HepG2 (cell line): ENCODE measurements at regions not wholly inside any gene's neighbourhood (a gene's known extent, or its start where the extent isn't known, plus 50 kb on each side); places are given as distances from the start of the nearest gene placed in this dataset.

Experiments
- ATAC-seq: fragments of 200-7000 bp; cut with Tn5 transposase; 3 replicates; pipeline ENCODE4 v1.9.1; 2020; ENCODE audit warnings: mild to moderate bottlenecking, moderate library complexity
- BruUV-seq: library from RNA; stranded (reverse); fragments of 400-500 nt; replicated peaks from 2 replicates; lab custom pipeline; 2021; lab: Mats Ljungman, UMichigan
- CTCF ChIA-PET: fragments of 300-600 bp; formaldehyde crosslinking; extraction: SDS; loops from one replicate; lab custom pipeline; 2021; ENCODE audit warnings: low total read pairs, inconsistent platforms, low intra/inter-chr PET ratio; lab: Yijun Ruan, JAX
- POLR2A ChIA-PET: fragments of 350-600 bp; sonication (Branson Sonifier 250); formaldehyde crosslinking; loops from one replicate; lab custom pipeline; 2020; ENCODE audit warnings: antibody characterized with exemption, inconsistent platforms; lab: Yijun Ruan, JAX
- DNase-seq: peaks from one replicate; pipeline ENCODE4 v3.0.0-alpha.2; 2015; ENCODE audit warnings: low spot score
- FAIRE-seq: peaks from 3 replicates; lab custom pipeline; 2011; peaks lifted over from hg19 to GRCh38; lab: Jason Lieb, UNC
- H2AFZ ChIP-seq: one replicate; pipeline ENCODE4 v1.6.1; 2011; ENCODE audit warnings: low read length, inconsistent platforms
- H3K27ac ChIP-seq: fragments of 300-600 bp; 3 replicates; pipeline ENCODE4 v1.8.0; 2011; ENCODE audit warnings: mixed run types, mild to moderate bottlenecking, mixed read lengths, low read length, inconsistent platforms; ENCODE audit not compliant: insufficient read depth; ENCODE audit errors: extremely low read length
- H3K27me3 ChIP-seq, 2 experiments: fragments of 200-600 bp in 1 of 2; 2 replicates in 1 of 2; 3 replicates in 1 of 2; pipeline versions ENCODE4 v1.6.0 to v1.8.0; 2011; ENCODE audit warnings: low read length in 2 of 2, mild to moderate bottlenecking in 2 of 2, moderate library complexity in 2 of 2, inconsistent platforms in 1 of 2; ENCODE audit not compliant: insufficient read depth in 2 of 2, control insufficient read depth in 1 of 2
- H3K36me3 ChIP-seq, 2 experiments: fragments of 200-600 bp in 1 of 2; replicated peaks in 1 of 2; 2 replicates in 1 of 2; 3 replicates in 1 of 2; pipeline versions ENCODE4 v1.5.1 to v1.8.0; 2011; ENCODE audit warnings: low read length in 2 of 2, inconsistent platforms in 1 of 2; ENCODE audit not compliant: insufficient read depth in 2 of 2, control insufficient read depth in 1 of 2
- H3K4me1 ChIP-seq: 2 replicates; pipeline ENCODE4 v1.5.1; 2012; ENCODE audit warnings: low read length, inconsistent platforms; ENCODE audit not compliant: insufficient read depth
- H3K4me2 ChIP-seq: 2 replicates; pipeline ENCODE4 v1.6.0; 2011; ENCODE audit warnings: low read depth, low read length, inconsistent platforms
- H3K4me3 ChIP-seq, 3 experiments: fragments of 200-600 bp in 1 of 3; sonication (generic), shearing (Covaris generic) in 1 of 3; replicated peaks in 1 of 3; 2 replicates each; pipeline ENCODE4 v1.5.1; 2011 to 2016; ENCODE audit warnings: low read length in 3 of 3, inconsistent platforms in 2 of 3, low read depth in 2 of 3, mild to moderate bottlenecking in 2 of 3, control low read depth in 1 of 3, mixed read lengths in 1 of 3; ENCODE audit not compliant: insufficient read depth in 1 of 3
- H3K79me2 ChIP-seq: one replicate; pipeline ENCODE4 v1.6.1; 2011; ENCODE audit warnings: low read length, inconsistent platforms; ENCODE audit not compliant: insufficient read depth
- H3K9ac ChIP-seq: 2 replicates; pipeline ENCODE4 v1.6.0; 2011; ENCODE audit warnings: mild to moderate bottlenecking, low read depth, low read length, inconsistent platforms; ENCODE audit not compliant: insufficient read depth
- H3K9me3 ChIP-seq: 2 replicates; pipeline ENCODE4 v1.5.1; 2012; ENCODE audit warnings: mild to moderate bottlenecking, low read length
- H4K20me1 ChIP-seq: 2 replicates; pipeline ENCODE4 v1.6.0; 2011; ENCODE audit warnings: inconsistent platforms, mild to moderate bottlenecking, low read length, moderate library complexity; ENCODE audit not compliant: insufficient read depth
- ZFX ChIP-seq: sonication (generic); formaldehyde crosslinking; IDR thresholded peaks from 2 replicates; pipeline ENCODE4 v1.4.0; 2020; ENCODE audit warnings: mild to moderate bottlenecking, low read depth, missing genetic modification reagents, moderate library complexity
- ZNF646 ChIP-seq: sonication (generic); formaldehyde crosslinking; IDR thresholded peaks from 2 replicates; pipeline ENCODE4 v1.9.0; 2021; ENCODE audit warnings: mild to moderate bottlenecking, missing genetic modification reagents
- WGBS: methylation state at CpG from one replicate; pipeline ENCODE4 v1.1.6; 2017; ENCODE audit warnings: low lambda C conversion rate; 5-methylcytosine and 5-hydroxymethylcytosine counted together
- in situ Hi-C: cut with HindIII; loops from 2 replicates; pipeline ENCODE4 v1.10.0; 2017; ENCODE audit warnings: low pct_unique_long_range_greater_than_20kb; ENCODE audit not compliant: extremely low pct_ligation_motif_present
- intact Hi-C: fragments of 100-400 bp; cut with micrococcal nuclease; formaldehyde crosslinking; loops from one replicate; pipeline ENCODE4 v1.10.0; 2022; ENCODE audit not compliant: unreplicated experiment

- no peak for TF ChIP-seq ZFX (CRISPR knock-in tag)
These were observed 716.7 kb downstream of the CCSER2 start (continued) for GRCh38 chr10:85045046-85045445.

- BruUV-seq: no TSS peak
These were observed 718.9 kb downstream of the CCSER2 start for GRCh38 chr10:85047170-85047834.

More at GRCh38 chr10:85047170-85047834, 718.9 kb downstream of the CCSER2 start:
- no peak overlapping the region for H3K4me3 ChIP-seq
- under 1% methylated on average over 5 of the region's 5 CpGs for WGBS
- POLR2A ChIA-PET: no interaction called here
- CTCF ChIA-PET: no interaction called here
- intact Hi-C loops (no loop called here), in situ Hi-C loops (no loop called here)
- DNase-seq (no peak), ATAC-seq (no peak), FAIRE-seq (no peak)
- H3K9ac ChIP-seq: no peak overlapping the region
- no peak overlapping the region for H3K27ac ChIP-seq
- H3K79me2 ChIP-seq: no peaks in the 10 kb centered on the region
- TF ChIP-seq ZNF646 (CRISPR knock-in tag): no peak
- H3K27me3 ChIP-seq: no peaks in the 10 kb centered on the region
- H4K20me1 ChIP-seq: no peaks in the 10 kb centered on the region
- no peak overlapping the region for H3K4me2 ChIP-seq
- H3K4me1 ChIP-seq: no peaks in the 10 kb centered on the region
- H2AFZ ChIP-seq: no peak overlapping the region
- no peaks in the 10 kb centered on the region for H3K36me3 ChIP-seq
- peaks cover 55% of the 10 kb centered on the region for H3K9me3 ChIP-seq
